Hepatic stellate cell (primary cell): ENCODE measurements at regions not wholly inside any gene's neighbourhood (a gene's known extent, or its start where the extent isn't known, plus 50 kb on each side); places are given as distances from the start of the nearest gene placed in this dataset.
"Not testable (repeated sequence)": the region's sequence is repeated elsewhere in the genome, so short reads cannot be mapped to it uniquely, and the experiment has no call there.

Experiments used
- DNase-seq: peaks from one replicate; pipeline ENCODE4 v3.0.0; 2011; ENCODE audit warnings: low spot score

- DNase-seq: no peak
Measured at GRCh38 chr5:28685794-28686193, 1647.4 kb upstream of the CDH9 start.

- DNase-seq: no peak
Measured at GRCh38 chr5:28678899-28679298, 1640.5 kb upstream of the CDH9 start.

GRCh38 chr5:28666110-28666509, 1627.7 kb upstream of the CDH9 start:
- no peak for DNase-seq

GRCh38 chr5:28648108-28648507, 1609.7 kb upstream of the CDH9 start:
- no peak for DNase-seq

- no peak for DNase-seq
Measured at GRCh38 chr5:28632607-28633006, 1594.2 kb upstream of the CDH9 start.

- DNase-seq: no peak
Measured at GRCh38 chr5:28603869-28604268, 1565.5 kb upstream of the CDH9 start.

- DNase-seq: no peak
Measured at GRCh38 chr5:28602429-28602828, 1564.0 kb upstream of the CDH9 start.

- not testable (repeated sequence) for DNase-seq
Measured at GRCh38 chr5:28596707-28597106, 1558.3 kb upstream of the CDH9 start.

GRCh38 chr5:28580616-28581015, 1542.2 kb upstream of the CDH9 start:
- DNase-seq: no peak

- DNase-seq: no peak
Measured at GRCh38 chr5:28576022-28576421, 1537.6 kb upstream of the CDH9 start.

- DNase-seq: no peak
Measured at GRCh38 chr5:28575368-28575767, 1537.0 kb upstream of the CDH9 start.

- DNase-seq: no peak
Measured at GRCh38 chr5:28574606-28575005, 1536.2 kb upstream of the CDH9 start.

- DNase-seq: no peak
Measured at GRCh38 chr5:28567048-28567447, 1528.7 kb upstream of the CDH9 start.

GRCh38 chr5:28561522-28561921, 1523.1 kb upstream of the CDH9 start:
- no peak for DNase-seq

GRCh38 chr5:28558196-28558595, 1519.8 kb upstream of the CDH9 start:
- no peak for DNase-seq

GRCh38 chr5:28557114-28557513, 1518.7 kb upstream of the CDH9 start:
- DNase-seq: no peak

GRCh38 chr5:28549588-28549987, 1511.2 kb upstream of the CDH9 start:
- no peak for DNase-seq

- no peak for DNase-seq
Measured at GRCh38 chr5:28548856-28549255, 1510.5 kb upstream of the CDH9 start.

- no peak for DNase-seq
Measured at GRCh38 chr5:28544501-28544900, 1506.1 kb upstream of the CDH9 start.

- no peak for DNase-seq
Measured at GRCh38 chr5:28543473-28544098, 1505.2 kb upstream of the CDH9 start.

- no peak for DNase-seq
Measured at GRCh38 chr5:28542987-28543386, 1504.6 kb upstream of the CDH9 start.

- no peak for DNase-seq
Measured at GRCh38 chr5:28523888-28524635, 1485.7 kb upstream of the CDH9 start.

GRCh38 chr5:28523416-28523815, 1485.0 kb upstream of the CDH9 start:
- DNase-seq: no peak

GRCh38 chr5:28517691-28518090, 1479.3 kb upstream of the CDH9 start:
- no peak for DNase-seq
